IMR-90 (cell line): ENCODE measurements at regions not wholly inside any gene's neighbourhood (a gene's known extent, or its start where the extent isn't known, plus 50 kb on each side); places are given as distances from the start of the nearest gene placed in this dataset.

Experiments used
- ATAC-seq: fragments of 200-7000 bp; cut with Tn5 transposase; 2 replicates; pipeline ENCODE4 v1.9.1; 2020; ENCODE audit warnings: low read depth, mild to moderate bottlenecking, moderate library complexity
- BruUV-seq: library from RNA; stranded (reverse); fragments of 400-500 nt; replicated peaks from 2 replicates; lab custom pipeline; 2021; lab: Mats Ljungman, UMichigan
- CTCF ChIA-PET: fragments of 300-600 bp; formaldehyde crosslinking; extraction: SDS; loops from one replicate; lab custom pipeline; 2021; ENCODE audit warnings: antibody characterized with exemption; lab: Yijun Ruan, JAX
- POLR2A ChIA-PET: fragments of 300-600 bp; sonication (Branson Sonifier 250); formaldehyde crosslinking; loops from one replicate; lab custom pipeline; 2022; ENCODE audit warnings: antibody characterized with exemption; ENCODE audit not compliant: unreplicated experiment; lab: Charles Lee
- DNase-seq: peaks from one replicate; pipeline ENCODE4 v3.0.0; 2013
- H2AFZ ChIP-seq: replicated peaks from 2 replicates; pipeline ENCODE3; 2013; ENCODE audit warnings: low read length, mild to moderate bottlenecking; ENCODE audit not compliant: poor library complexity
- H2AK5ac ChIP-seq: 2 replicates; pipeline ENCODE4 v1.6.1; 2013; ENCODE audit warnings: low read depth, low read length, inconsistent platforms
- H2AK9ac ChIP-seq: replicated peaks from 2 replicates; pipeline ENCODE3; 2013; ENCODE audit warnings: mild to moderate bottlenecking, low read depth, low read length, moderate library complexity; ENCODE audit not compliant: poor library complexity
- H2BK120ac ChIP-seq: 2 replicates; pipeline ENCODE4 v1.6.1; 2013; ENCODE audit warnings: low read depth, low read length, inconsistent platforms
- H2BK15ac ChIP-seq: 3 replicates; pipeline ENCODE4 v1.6.1; 2013; ENCODE audit warnings: low read depth, low read length, inconsistent platforms
- H2BK20ac ChIP-seq: 2 replicates; pipeline ENCODE4 v1.6.1; 2013; ENCODE audit warnings: low read depth, mild to moderate bottlenecking, inconsistent platforms, low read length, moderate library complexity
- H2BK5ac ChIP-seq: 2 replicates; pipeline ENCODE4 v1.6.1; 2013; ENCODE audit warnings: mild to moderate bottlenecking, low read depth, low read length, inconsistent platforms; ENCODE audit not compliant: poor library complexity, severe bottlenecking
- H3K14ac ChIP-seq: replicated peaks from 2 replicates; pipeline ENCODE4 v1.6.1; 2013; ENCODE audit warnings: low read depth, low read length, inconsistent platforms
- H3K18ac ChIP-seq: 2 replicates; pipeline ENCODE4 v1.6.1; 2013; ENCODE audit warnings: low read depth, low read length, control low read depth
- H3K23ac ChIP-seq: 2 replicates; pipeline ENCODE4 v1.6.1; 2013; ENCODE audit warnings: low read depth, low read length, inconsistent platforms
- H3K27ac ChIP-seq: 2 replicates; pipeline ENCODE4 v1.5.1; 2013; ENCODE audit warnings: mild to moderate bottlenecking, control low read depth, low read length; ENCODE audit not compliant: insufficient read depth
- H3K27me3 ChIP-seq: 2 replicates; pipeline ENCODE4 v1.6.1; 2013; ENCODE audit warnings: low read length; ENCODE audit not compliant: control insufficient read depth, insufficient read depth
- H3K36me3 ChIP-seq: 2 replicates; pipeline ENCODE4 v1.6.1; 2013; ENCODE audit warnings: low read length, mixed read lengths; ENCODE audit not compliant: control insufficient read depth, insufficient read depth
- H3K4ac ChIP-seq: 2 replicates; pipeline ENCODE4 v1.6.1; 2013; ENCODE audit warnings: low read depth, low read length, inconsistent platforms
- H3K4me1 ChIP-seq: 2 replicates; pipeline ENCODE4 v1.6.1; 2013; ENCODE audit warnings: low read length, mixed read lengths; ENCODE audit not compliant: control insufficient read depth, insufficient read depth
- H3K4me2 ChIP-seq: 2 replicates; pipeline ENCODE4 v1.6.1; 2013; ENCODE audit warnings: low read depth, mild to moderate bottlenecking, control low read depth, low read length, moderate library complexity
- H3K4me3 ChIP-seq: 2 replicates; pipeline ENCODE4 v1.5.1; 2013; ENCODE audit warnings: low read depth, mild to moderate bottlenecking, control low read depth, low read length, moderate library complexity; ENCODE audit not compliant: insufficient read depth
- H3K56ac ChIP-seq: 2 replicates; pipeline ENCODE4 v1.6.1; 2013; ENCODE audit warnings: low read length, inconsistent platforms; ENCODE audit not compliant: insufficient read depth; ENCODE audit errors: extremely low read depth
- H3K79me1 ChIP-seq, 2 experiments: 2 replicates each; pipeline ENCODE4 v1.6.1; 2013; ENCODE audit warnings: low read length in 2 of 2, inconsistent platforms in 1 of 2, low read depth in 1 of 2
- H3K9ac ChIP-seq: 2 replicates; pipeline ENCODE4 v1.6.1; 2013; ENCODE audit warnings: low read depth, low read length, control low read depth
- H3K9me1 ChIP-seq: 2 replicates; pipeline ENCODE4 v1.6.1; 2013; ENCODE audit warnings: low read length, inconsistent platforms; ENCODE audit not compliant: insufficient read depth
- H3K9me3 ChIP-seq: 2 replicates; pipeline ENCODE4 v1.6.1; 2013; ENCODE audit warnings: low read length; ENCODE audit not compliant: control insufficient read depth, insufficient read depth
- H4K20me1 ChIP-seq: 2 replicates; pipeline ENCODE4 v1.6.1; 2013; ENCODE audit warnings: low read length, inconsistent platforms; ENCODE audit not compliant: insufficient read depth
- H4K5ac ChIP-seq: 2 replicates; pipeline ENCODE4 v1.6.1; 2013; ENCODE audit warnings: mild to moderate bottlenecking, low read depth, low read length, control low read depth
- H4K8ac ChIP-seq, 2 experiments: 2 replicates each; pipeline ENCODE4 v1.6.1; 2013; ENCODE audit warnings: low read depth in 2 of 2, low read length in 2 of 2, control low read depth in 1 of 2, inconsistent platforms in 1 of 2
- H4K91ac ChIP-seq: 2 replicates; pipeline ENCODE4 v1.6.1; 2013; ENCODE audit warnings: low read depth, low read length, inconsistent platforms; ENCODE audit not compliant: insufficient read depth
- BHLHE40 ChIP-seq: fragments of 150-350 bp; IDR thresholded peaks from 2 replicates; pipeline ENCODE4 v1.6.1; 2016; ENCODE audit warnings: mild to moderate bottlenecking, low read depth, low read length
- CTCF ChIP-seq: conservative IDR thresholded peaks from 2 replicates; pipeline ENCODE4 v1.5.1; 2012; ENCODE audit warnings: mild to moderate bottlenecking, low read depth, low read length, improper control_type of control experiment
- FOS ChIP-seq: fragments of 150-350 bp; IDR thresholded peaks from 2 replicates; pipeline ENCODE4 v1.6.1; 2016; ENCODE audit warnings: low read depth, low read length
- MAZ ChIP-seq: IDR thresholded peaks from 2 replicates; pipeline ENCODE4 v1.6.1; 2012; ENCODE audit warnings: low read depth, mild to moderate bottlenecking, low read length, improper control_type of control experiment, moderate library complexity, borderline replicate concordance
- MXI1 ChIP-seq: IDR thresholded peaks from 2 replicates; pipeline ENCODE4 v1.6.1; 2012; ENCODE audit warnings: low read depth, mild to moderate bottlenecking, low read length, moderate library complexity, borderline replicate concordance
- NFE2L2 ChIP-seq: fragments of 150-350 bp; IDR thresholded peaks from 2 replicates; pipeline ENCODE4 v1.6.1; 2016; ENCODE audit warnings: low read depth, mild to moderate bottlenecking, low read length
- RAD21 ChIP-seq: IDR thresholded peaks from 2 replicates; pipeline ENCODE4 v1.6.1; 2012; ENCODE audit warnings: low read length, improper control_type of control experiment
- RFX5 ChIP-seq: IDR thresholded peaks from 2 replicates; pipeline ENCODE4 v1.8.0; 2012; ENCODE audit warnings: low read depth, mild to moderate bottlenecking, low read length, moderate library complexity
- SMC3 ChIP-seq: fragments of 150-350 bp; IDR thresholded peaks from 2 replicates; pipeline ENCODE4 v1.6.1; 2016; ENCODE audit warnings: low read depth, mild to moderate bottlenecking, antibody characterized with exemption, low read length, moderate library complexity
- WGBS, 2 experiments: methylation state at CpG; one replicate each; pipeline versions ENCODE4 v1.1.5 to v1.1.7; 2013; ENCODE audit warnings: missing lambda C conversion rate in 2 of 2; ENCODE audit not compliant: insufficient read length in 1 of 2; ENCODE audit errors: extremely low coverage in 2 of 2; 5-methylcytosine and 5-hydroxymethylcytosine counted together
- dilution Hi-C: fragments of 300-500 bp; cut with HindIII; formaldehyde crosslinking; loops from one replicate; pipeline ENCODE4 v1.14.3; 2018; ENCODE audit warnings: low sequenced_read_pairs; ENCODE audit not compliant: unreplicated experiment
- in situ Hi-C: fragments of 300-500 bp; cut with MboI; formaldehyde crosslinking; loops from 3 replicates; pipeline ENCODE4 v1.14.3; 2019; ENCODE audit warnings: low sequenced_read_pairs, inconsistent platforms, mixed read lengths
- intact Hi-C: fragments of 100-400 bp; cut with micrococcal nuclease; formaldehyde crosslinking; loops from 2 replicates; pipeline ENCODE4 v1.10.0; 2022
- TF ChIP-seq, protein P1 (sequence below): fragments of 150-350 bp; IDR thresholded peaks from 2 replicates; pipeline ENCODE4 v1.6.1; 2017; ENCODE audit warnings: mild to moderate bottlenecking, antibody characterized with exemption, low read length, low read depth

DNA sequence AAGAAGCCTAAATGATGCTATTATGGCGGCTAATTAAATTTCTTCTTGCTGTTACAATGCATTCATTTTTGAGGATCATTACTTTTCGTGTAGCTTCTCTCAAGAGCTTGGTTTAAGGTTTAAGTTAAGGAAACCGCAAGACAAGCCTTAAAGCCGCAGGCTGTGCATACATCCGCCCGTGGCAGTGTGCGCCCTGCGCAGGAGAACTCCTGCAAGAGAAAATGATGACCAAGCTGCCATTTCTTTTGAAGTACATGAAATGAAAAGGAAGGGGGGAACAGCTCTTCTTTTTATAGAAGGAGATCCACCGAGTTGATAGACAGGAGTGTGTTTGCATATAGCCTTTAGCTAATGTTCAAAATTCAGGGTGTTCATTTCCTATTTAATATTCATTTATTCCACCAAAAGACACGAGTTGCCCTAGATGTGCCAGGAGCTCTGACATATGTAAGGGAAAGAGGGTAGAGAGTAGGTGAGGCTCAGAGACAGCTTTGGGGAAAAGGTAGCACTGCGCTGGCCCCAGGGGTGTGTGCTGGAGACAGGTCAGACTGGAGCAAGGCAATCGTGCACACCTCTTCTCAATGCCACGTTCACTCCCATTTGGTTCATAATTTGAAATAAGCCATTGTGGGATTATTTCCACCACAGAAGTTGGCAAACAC lies 112.1 kb upstream of the LDB2 start:
- intact Hi-C loops: no loop called here
- H3K9me3 ChIP-seq: no peaks in the 10 kb centered on the region
- 95% methylated on average over 4 of the region's 13 CpGs; no CpG with 5 or more reads in 1 of the 2 experiments for WGBS, 2 experiments
- no peak overlapping the region for H2AFZ ChIP-seq
- no peak overlapping the region for H3K4me3 ChIP-seq
- no peak overlapping the region for H3K56ac ChIP-seq
- POLR2A ChIA-PET: no interaction called here
- no TSS peak for BruUV-seq
- no peaks in the 10 kb centered on the region for H3K27me3 ChIP-seq
- ATAC-seq (no peak), DNase-seq (no peak)
- CTCF ChIA-PET: no interaction called here
- TF ChIP-seq MXI1 (no peak), BHLHE40 (no peak), NFE2L2 (no peak), MAZ (no peak), SMC3 (no peak), RFX5 (no peak), CTCF (no peak), RAD21 (no peak), FOS (no peak)
- TF ChIP-seq, protein P1, sequence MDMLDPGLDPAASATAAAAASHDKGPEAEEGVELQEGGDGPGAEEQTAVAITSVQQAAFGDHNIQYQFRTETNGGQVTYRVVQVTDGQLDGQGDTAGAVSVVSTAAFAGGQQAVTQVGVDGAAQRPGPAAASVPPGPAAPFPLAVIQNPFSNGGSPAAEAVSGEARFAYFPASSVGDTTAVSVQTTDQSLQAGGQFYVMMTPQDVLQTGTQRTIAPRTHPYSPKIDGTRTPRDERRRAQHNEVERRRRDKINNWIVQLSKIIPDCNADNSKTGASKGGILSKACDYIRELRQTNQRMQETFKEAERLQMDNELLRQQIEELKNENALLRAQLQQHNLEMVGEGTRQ: no peak
- H3K9ac ChIP-seq: no peak overlapping the region
- no peak overlapping the region for H3K4ac ChIP-seq
- H3K4me2 ChIP-seq: no peak overlapping the region
- no peak overlapping the region for H3K14ac ChIP-seq
- H4K20me1 ChIP-seq: no peaks in the 10 kb centered on the region
- H3K79me1 ChIP-seq: no peaks in the 10 kb centered on the region
- no peak overlapping the region for H2BK15ac ChIP-seq
- dilution Hi-C loops: no loop called here
- no peak overlapping the region for H2AK9ac ChIP-seq
- H3K9me1 ChIP-seq: peaks cover 3% of the 10 kb centered on the region; the same call in 1 of the 2 replicates
- H3K27ac ChIP-seq: no peak overlapping the region
- H2AK5ac ChIP-seq: no peak overlapping the region
- in situ Hi-C loops: no loop called here
- no peak overlapping the region for H4K5ac ChIP-seq
- H3K23ac ChIP-seq: no peak overlapping the region
- H2BK20ac ChIP-seq: 0 out of 2 replicates have a peak overlapping the region, but pooled peaks have one; percentile 3
- no peak overlapping the region for H2BK120ac ChIP-seq
- H2BK5ac ChIP-seq: no peak overlapping the region
- H3K18ac ChIP-seq: no peak overlapping the region
- no peak overlapping the region for H4K8ac ChIP-seq
- H3K36me3 ChIP-seq: no peaks in the 10 kb centered on the region
- no peak overlapping the region for H4K91ac ChIP-seq
- H3K4me1 ChIP-seq: peaks cover 4% of the 10 kb centered on the region; the same call in 1 of the 2 replicates
